ENCODE measurements at regions not wholly inside any gene's neighbourhood (a gene's known extent, or its start where the extent isn't known, plus 50 kb on each side); places are given as distances from the start of the nearest gene placed in this dataset.

DNA sequence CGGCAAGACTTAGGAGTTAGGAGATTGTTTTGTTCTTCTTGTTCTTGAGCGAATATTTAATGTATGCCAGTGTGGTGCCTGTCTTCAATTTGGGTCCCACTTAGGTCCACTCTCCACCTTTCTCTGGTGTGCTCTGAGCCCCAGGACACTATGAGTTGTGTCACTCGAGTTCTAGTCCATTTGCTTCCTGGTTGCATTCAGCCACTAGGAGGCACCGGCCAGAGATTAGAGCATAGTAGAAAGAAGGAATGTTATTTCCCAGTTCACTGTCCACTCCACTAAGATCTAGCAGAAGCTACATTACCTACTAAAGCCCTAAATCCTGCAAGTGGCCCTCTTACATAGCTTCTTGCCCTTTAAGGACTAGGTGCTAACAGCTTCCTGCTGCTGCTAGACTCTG is 326.9 kb downstream of the NAF1 start:
- TF ChIP-seq, protein P1, sequence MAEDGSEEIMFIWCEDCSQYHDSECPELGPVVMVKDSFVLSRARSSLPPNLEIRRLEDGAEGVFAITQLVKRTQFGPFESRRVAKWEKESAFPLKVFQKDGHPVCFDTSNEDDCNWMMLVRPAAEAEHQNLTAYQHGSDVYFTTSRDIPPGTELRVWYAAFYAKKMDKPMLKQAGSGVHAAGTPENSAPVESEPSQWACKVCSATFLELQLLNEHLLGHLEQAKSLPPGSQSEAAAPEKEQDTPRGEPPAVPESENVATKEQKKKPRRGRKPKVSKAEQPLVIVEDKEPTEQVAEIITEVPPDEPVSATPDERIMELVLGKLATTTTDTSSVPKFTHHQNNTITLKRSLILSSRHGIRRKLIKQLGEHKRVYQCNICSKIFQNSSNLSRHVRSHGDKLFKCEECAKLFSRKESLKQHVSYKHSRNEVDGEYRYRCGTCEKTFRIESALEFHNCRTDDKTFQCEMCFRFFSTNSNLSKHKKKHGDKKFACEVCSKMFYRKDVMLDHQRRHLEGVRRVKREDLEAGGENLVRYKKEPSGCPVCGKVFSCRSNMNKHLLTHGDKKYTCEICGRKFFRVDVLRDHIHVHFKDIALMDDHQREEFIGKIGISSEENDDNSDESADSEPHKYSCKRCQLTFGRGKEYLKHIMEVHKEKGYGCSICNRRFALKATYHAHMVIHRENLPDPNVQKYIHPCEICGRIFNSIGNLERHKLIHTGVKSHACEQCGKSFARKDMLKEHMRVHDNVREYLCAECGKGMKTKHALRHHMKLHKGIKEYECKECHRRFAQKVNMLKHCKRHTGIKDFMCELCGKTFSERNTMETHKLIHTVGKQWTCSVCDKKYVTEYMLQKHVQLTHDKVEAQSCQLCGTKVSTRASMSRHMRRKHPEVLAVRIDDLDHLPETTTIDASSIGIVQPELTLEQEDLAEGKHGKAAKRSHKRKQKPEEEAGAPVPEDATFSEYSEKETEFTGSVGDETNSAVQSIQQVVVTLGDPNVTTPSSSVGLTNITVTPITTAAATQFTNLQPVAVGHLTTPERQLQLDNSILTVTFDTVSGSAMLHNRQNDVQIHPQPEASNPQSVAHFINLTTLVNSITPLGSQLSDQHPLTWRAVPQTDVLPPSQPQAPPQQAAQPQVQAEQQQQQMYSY (CRISPR knock-in tag; IDR thresholded peaks at IDR 0.05), result no peak
- TF ChIP-seq SUPT20H (IDR thresholded peaks at IDR 0.05; ENCODE audit: borderline replicate concordance, control insufficient read depth, low read depth, low read length) (no peak), POLR2AphosphoS5 (IDR thresholded peaks at IDR 0.05; ENCODE audit: low read length) (no peak), TCF3 (IDR thresholded peaks at IDR 0.05; ENCODE audit: borderline replicate concordance, insufficient read depth, low read depth, low read length) (no peak), CHD1 (IDR thresholded peaks at IDR 0.05; ENCODE audit: low read depth, low read length) (no peak), SREBF1 (IDR thresholded peaks at IDR 0.05; ENCODE audit: low read length) (no peak), RCOR1 (conservative IDR thresholded peaks at IDR 0.05; ENCODE audit: low read depth, low read length) (no peak), YY1 (IDR thresholded peaks at IDR 0.05; ENCODE audit: low read depth, low read length) (no peak), ZNF384 (IDR thresholded peaks at IDR 0.05; ENCODE audit: borderline replicate concordance, low read depth, low read length) (no peak), CHD4 (IDR thresholded peaks at IDR 0.05) (no peak), POLR2A (IDR thresholded peaks at IDR 0.05; ENCODE audit: low read depth, low read length) (no peak)
- TF ChIP-seq, protein P2, sequence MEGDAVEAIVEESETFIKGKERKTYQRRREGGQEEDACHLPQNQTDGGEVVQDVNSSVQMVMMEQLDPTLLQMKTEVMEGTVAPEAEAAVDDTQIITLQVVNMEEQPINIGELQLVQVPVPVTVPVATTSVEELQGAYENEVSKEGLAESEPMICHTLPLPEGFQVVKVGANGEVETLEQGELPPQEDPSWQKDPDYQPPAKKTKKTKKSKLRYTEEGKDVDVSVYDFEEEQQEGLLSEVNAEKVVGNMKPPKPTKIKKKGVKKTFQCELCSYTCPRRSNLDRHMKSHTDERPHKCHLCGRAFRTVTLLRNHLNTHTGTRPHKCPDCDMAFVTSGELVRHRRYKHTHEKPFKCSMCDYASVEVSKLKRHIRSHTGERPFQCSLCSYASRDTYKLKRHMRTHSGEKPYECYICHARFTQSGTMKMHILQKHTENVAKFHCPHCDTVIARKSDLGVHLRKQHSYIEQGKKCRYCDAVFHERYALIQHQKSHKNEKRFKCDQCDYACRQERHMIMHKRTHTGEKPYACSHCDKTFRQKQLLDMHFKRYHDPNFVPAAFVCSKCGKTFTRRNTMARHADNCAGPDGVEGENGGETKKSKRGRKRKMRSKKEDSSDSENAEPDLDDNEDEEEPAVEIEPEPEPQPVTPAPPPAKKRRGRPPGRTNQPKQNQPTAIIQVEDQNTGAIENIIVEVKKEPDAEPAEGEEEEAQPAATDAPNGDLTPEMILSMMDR (IDR thresholded peaks at IDR 0.05 in 2 of 3, conservative IDR thresholded peaks at IDR 0.05 in 1 of 3; ENCODE audit: control insufficient read depth in 2 of 3, extremely low read depth in 1 of 3, insufficient read depth in 1 of 3, low read depth in 3 of 3, low read length in 3 of 3), result peak; percentile 4 to 19 (median 6); a peak in 1 of 6 replicates
- TF ChIP-seq, protein P3, sequence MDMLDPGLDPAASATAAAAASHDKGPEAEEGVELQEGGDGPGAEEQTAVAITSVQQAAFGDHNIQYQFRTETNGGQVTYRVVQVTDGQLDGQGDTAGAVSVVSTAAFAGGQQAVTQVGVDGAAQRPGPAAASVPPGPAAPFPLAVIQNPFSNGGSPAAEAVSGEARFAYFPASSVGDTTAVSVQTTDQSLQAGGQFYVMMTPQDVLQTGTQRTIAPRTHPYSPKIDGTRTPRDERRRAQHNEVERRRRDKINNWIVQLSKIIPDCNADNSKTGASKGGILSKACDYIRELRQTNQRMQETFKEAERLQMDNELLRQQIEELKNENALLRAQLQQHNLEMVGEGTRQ (IDR thresholded peaks at IDR 0.05; ENCODE audit: borderline replicate concordance, low read depth, low read length), result no peak
- TF ChIP-seq, protein P4, sequence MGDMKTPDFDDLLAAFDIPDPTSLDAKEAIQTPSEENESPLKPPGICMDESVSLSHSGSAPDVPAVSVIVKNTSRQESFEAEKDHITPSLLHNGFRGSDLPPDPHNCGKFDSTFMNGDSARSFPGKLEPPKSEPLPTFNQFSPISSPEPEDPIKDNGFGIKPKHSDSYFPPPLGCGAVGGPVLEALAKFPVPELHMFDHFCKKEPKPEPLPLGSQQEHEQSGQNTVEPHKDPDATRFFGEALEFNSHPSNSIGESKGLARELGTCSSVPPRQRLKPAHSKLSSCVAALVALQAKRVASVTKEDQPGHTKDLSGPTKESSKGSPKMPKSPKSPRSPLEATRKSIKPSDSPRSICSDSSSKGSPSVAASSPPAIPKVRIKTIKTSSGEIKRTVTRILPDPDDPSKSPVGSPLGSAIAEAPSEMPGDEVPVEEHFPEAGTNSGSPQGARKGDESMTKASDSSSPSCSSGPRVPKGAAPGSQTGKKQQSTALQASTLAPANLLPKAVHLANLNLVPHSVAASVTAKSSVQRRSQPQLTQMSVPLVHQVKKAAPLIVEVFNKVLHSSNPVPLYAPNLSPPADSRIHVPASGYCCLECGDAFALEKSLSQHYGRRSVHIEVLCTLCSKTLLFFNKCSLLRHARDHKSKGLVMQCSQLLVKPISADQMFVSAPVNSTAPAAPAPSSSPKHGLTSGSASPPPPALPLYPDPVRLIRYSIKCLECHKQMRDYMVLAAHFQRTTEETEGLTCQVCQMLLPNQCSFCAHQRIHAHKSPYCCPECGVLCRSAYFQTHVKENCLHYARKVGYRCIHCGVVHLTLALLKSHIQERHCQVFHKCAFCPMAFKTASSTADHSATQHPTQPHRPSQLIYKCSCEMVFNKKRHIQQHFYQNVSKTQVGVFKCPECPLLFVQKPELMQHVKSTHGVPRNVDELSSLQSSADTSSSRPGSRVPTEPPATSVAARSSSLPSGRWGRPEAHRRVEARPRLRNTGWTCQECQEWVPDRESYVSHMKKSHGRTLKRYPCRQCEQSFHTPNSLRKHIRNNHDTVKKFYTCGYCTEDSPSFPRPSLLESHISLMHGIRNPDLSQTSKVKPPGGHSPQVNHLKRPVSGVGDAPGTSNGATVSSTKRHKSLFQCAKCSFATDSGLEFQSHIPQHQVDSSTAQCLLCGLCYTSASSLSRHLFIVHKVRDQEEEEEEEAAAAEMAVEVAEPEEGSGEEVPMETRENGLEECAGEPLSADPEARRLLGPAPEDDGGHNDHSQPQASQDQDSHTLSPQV (IDR thresholded peaks at IDR 0.05), result no peak

Measured in GM12878 (cell line).